Embryonic facial prominence (tissue), 1 donor: ENCODE measurements at regions not wholly inside any gene's neighbourhood (a gene's known extent, or its start where the extent isn't known, plus 50 kb on each side); places are given as distances from the start of the nearest gene placed in this dataset.
A peak's percentile ranks its signal among the peaks of the same experiment; 100 is the strongest.

ENCODE experiments used
- DNase-seq: peaks from one replicate; pipeline ENCODE4 v3.0.0-alpha.2; 2016; ENCODE audit errors: extremely low spot score

- no peak for DNase-seq
Measured at GRCh38 chr16:86632206-86632605, 53.9 kb downstream of the FOXL1 start.

- no peak for DNase-seq
Measured at GRCh38 chr16:86632944-86633343, 54.6 kb downstream of the FOXL1 start.

GRCh38 chr16:86634292-86634691 lies 55.9 kb downstream of the FOXL1 start:
- DNase-seq: no peak

GRCh38 chr16:86635176-86635876 lies 57.0 kb downstream of the FOXL1 start:
- DNase-seq: peak; percentile 23

GRCh38 chr16:86635926-86636325 lies 57.6 kb downstream of the FOXL1 start:
- DNase-seq: no peak

- DNase-seq: no peak
Measured at GRCh38 chr16:86637744-86638143, 59.4 kb downstream of the FOXL1 start.

- no peak for DNase-seq
Measured at GRCh38 chr16:86638642-86639041, 60.3 kb downstream of the FOXL1 start.

GRCh38 chr16:86639354-86639753 lies 61.0 kb downstream of the FOXL1 start:
- no peak for DNase-seq

- DNase-seq: no peak
Measured at GRCh38 chr16:86640265-86640843, 62.0 kb downstream of the FOXL1 start.

GRCh38 chr16:86642087-86642486 lies 63.7 kb downstream of the FOXL1 start:
- no peak for DNase-seq

- DNase-seq: no peak
Measured at GRCh38 chr16:86643671-86644070, 65.3 kb downstream of the FOXL1 start.

GRCh38 chr16:86647561-86647960 lies 69.2 kb downstream of the FOXL1 start:
- no peak for DNase-seq

GRCh38 chr16:86649875-86650274 lies 71.5 kb downstream of the FOXL1 start:
- no peak for DNase-seq

GRCh38 chr16:86651013-86651627 lies 72.8 kb downstream of the FOXL1 start:
- no peak for DNase-seq

GRCh38 chr16:86651823-86652222 lies 73.5 kb downstream of the FOXL1 start:
- no peak for DNase-seq

- DNase-seq: no peak
Measured at GRCh38 chr16:86653285-86654006, 75.1 kb downstream of the FOXL1 start.

GRCh38 chr16:86657972-86658371 lies 79.6 kb downstream of the FOXL1 start:
- DNase-seq: no peak

- no peak for DNase-seq
Measured at GRCh38 chr16:86660623-86661022, 82.3 kb downstream of the FOXL1 start.

GRCh38 chr16:86661706-86662105 lies 83.4 kb downstream of the FOXL1 start:
- DNase-seq: no peak

- no peak for DNase-seq
Measured at GRCh38 chr16:86662195-86662594, 83.8 kb downstream of the FOXL1 start.

GRCh38 chr16:86662740-86663139 lies 84.4 kb downstream of the FOXL1 start:
- no peak for DNase-seq

- DNase-seq: no peak
Measured at GRCh38 chr16:86663685-86664521, 85.6 kb downstream of the FOXL1 start.
